HG03045 (cell line): ENCODE measurements at regions not wholly inside any gene's neighbourhood (a gene's known extent, or its start where the extent isn't known, plus 50 kb on each side); places are given as distances from the start of the nearest gene placed in this dataset.

Source experiments
- ATAC-seq: cut with Tn5 transposase; IDR thresholded peaks from one replicate; pipeline ENCODE4 v1.9.1; 2021; ENCODE audit warnings: mild to moderate bottlenecking, moderate library complexity; ENCODE audit not compliant: unreplicated experiment

GRCh38 chr12:115657081-115658013 lies 620.1 kb downstream of the MED13L start:
- no peak for ATAC-seq

GRCh38 chr12:115650026-115650425 lies 627.5 kb downstream of the MED13L start:
- no peak for ATAC-seq

GRCh38 chr12:115648463-115648862 lies 629.0 kb downstream of the MED13L start:
- ATAC-seq: no peak

GRCh38 chr12:115646210-115646609 lies 631.3 kb downstream of the MED13L start:
- no peak for ATAC-seq

GRCh38 chr12:115640929-115641328 lies 636.6 kb downstream of the MED13L start:
- no peak for ATAC-seq

- no peak for ATAC-seq
Measured at GRCh38 chr12:115639648-115640012, 637.9 kb downstream of the MED13L start.

GRCh38 chr12:115638733-115639647 lies 638.5 kb downstream of the MED13L start:
- ATAC-seq: no peak

GRCh38 chr12:115636546-115636945 lies 640.9 kb downstream of the MED13L start:
- no peak for ATAC-seq

- ATAC-seq: no peak
Measured at GRCh38 chr12:115632308-115632707, 645.2 kb downstream of the MED13L start.

GRCh38 chr12:115630136-115630535 lies 647.4 kb downstream of the MED13L start:
- ATAC-seq: no peak

GRCh38 chr12:115626210-115626609 lies 651.3 kb downstream of the MED13L start:
- no peak for ATAC-seq

GRCh38 chr12:115623764-115624334 lies 653.6 kb downstream of the MED13L start:
- ATAC-seq: no peak

GRCh38 chr12:115623275-115623674 lies 654.2 kb downstream of the MED13L start:
- ATAC-seq: no peak

GRCh38 chr12:115620816-115621215 lies 656.7 kb downstream of the MED13L start:
- no peak for ATAC-seq

- ATAC-seq: no peak
Measured at GRCh38 chr12:115619889-115620288, 657.6 kb downstream of the MED13L start.

- no peak for ATAC-seq
Measured at GRCh38 chr12:115619061-115619460, 658.4 kb downstream of the MED13L start.

- no peak for ATAC-seq
Measured at GRCh38 chr12:115618105-115618504, 659.4 kb downstream of the MED13L start.

GRCh38 chr12:115617391-115617790 lies 660.1 kb downstream of the MED13L start:
- no peak for ATAC-seq

- ATAC-seq: no peak
Measured at GRCh38 chr12:115611477-115611876, 666.0 kb downstream of the MED13L start.

- no peak for ATAC-seq
Measured at GRCh38 chr12:115609347-115609746, 668.1 kb downstream of the MED13L start.

GRCh38 chr12:115606040-115606439 lies 671.5 kb downstream of the MED13L start:
- ATAC-seq: no peak
